H1 (cell line): ENCODE measurements at regions not wholly inside any gene's neighbourhood (a gene's known extent, or its start where the extent isn't known, plus 50 kb on each side); places are given as distances from the start of the nearest gene placed in this dataset.

ENCODE experiments used
- CTCF ChIA-PET: fragments of 300-600 bp; sonication (Branson Sonifier 250); formaldehyde crosslinking; loops from one replicate; lab custom pipeline; 2021; ENCODE audit not compliant: partially characterized antibody; lab: Charles Lee
- POLR2A ChIA-PET: fragments of 300-600 bp; sonication (Branson Sonifier 250); formaldehyde crosslinking; loops from one replicate; lab custom pipeline; 2021; ENCODE audit warnings: inconsistent platforms; ENCODE audit not compliant: partially characterized antibody; lab: Charles Lee
- DNase-seq, 2 experiments: peaks; one replicate each; pipeline versions ENCODE4 v3.0.0 to v3.0.0-alpha.2; 2010 to 2022; ENCODE audit warnings: low spot score in 2 of 2, low read depth in 1 of 2, mixed read lengths in 1 of 2
- FAIRE-seq: peaks from 2 replicates; lab custom pipeline; 2011; peaks lifted over from hg19 to GRCh38; lab: Jason Lieb, UNC
- H2AFZ ChIP-seq: 2 replicates; pipeline ENCODE4 v1.8.1; 2012; ENCODE audit warnings: low read length, inconsistent platforms
- H2AK5ac ChIP-seq: 2 replicates; pipeline ENCODE4 v1.6.1; 2013; ENCODE audit warnings: low read depth, low read length
- H2BK120ac ChIP-seq: replicated peaks from 2 replicates; pipeline ENCODE3; 2013; ENCODE audit warnings: low read depth, low read length, inconsistent platforms
- H2BK12ac ChIP-seq: 2 replicates; pipeline ENCODE4 v1.6.1; 2013; ENCODE audit warnings: low read depth, low read length
- H2BK15ac ChIP-seq: 2 replicates; pipeline ENCODE4 v1.6.1; 2013; ENCODE audit warnings: low read length
- H2BK20ac ChIP-seq: 2 replicates; pipeline ENCODE4 v1.6.1; 2013; ENCODE audit warnings: low read length
- H2BK5ac ChIP-seq: 2 replicates; pipeline ENCODE4 v1.6.1; 2013; ENCODE audit warnings: low read depth, low read length
- H3K14ac ChIP-seq: 2 replicates; pipeline ENCODE4 v1.6.1; 2013; ENCODE audit warnings: inconsistent platforms; ENCODE audit not compliant: insufficient read length
- H3K18ac ChIP-seq: 2 replicates; pipeline ENCODE4 v1.6.1; 2013; ENCODE audit warnings: low read length; ENCODE audit errors: extremely low read depth
- H3K23ac ChIP-seq: 2 replicates; pipeline ENCODE4 v1.6.1; 2013; ENCODE audit warnings: inconsistent platforms; ENCODE audit not compliant: insufficient read length
- H3K23me2 ChIP-seq: 2 replicates; pipeline ENCODE4 v1.6.1; 2013; ENCODE audit warnings: low read depth, low read length
- H3K27ac ChIP-seq: 2 replicates; pipeline ENCODE4 v1.6.1; 2011; ENCODE audit warnings: low read depth, low read length, inconsistent platforms
- H3K27me3 ChIP-seq, 4 experiments: replicated peaks in 1 of 4; 1 replicate in 1 of 4; 2 replicates in 3 of 4; pipeline versions ENCODE4 v1.6.1 to v1.8.1; 2011 to 2013; ENCODE audit warnings: low read length in 3 of 4, mild to moderate bottlenecking in 3 of 4, inconsistent platforms in 2 of 4, mixed read lengths in 2 of 4, moderate library complexity in 1 of 4; ENCODE audit not compliant: control insufficient read depth in 3 of 4, insufficient read depth in 3 of 4; ENCODE audit errors: extremely low read depth in 1 of 4
- H3K36me3 ChIP-seq, 4 experiments: 2 replicates each; pipeline versions ENCODE4 v1.6.1 to v1.8.1; 2011 to 2013; ENCODE audit warnings: mild to moderate bottlenecking in 4 of 4, low read length in 3 of 4, moderate library complexity in 2 of 4, control low read depth in 1 of 4, inconsistent platforms in 1 of 4; ENCODE audit not compliant: insufficient read depth in 4 of 4, control insufficient read depth in 2 of 4
- H3K4ac ChIP-seq: replicated peaks from 2 replicates; pipeline ENCODE3; 2013; ENCODE audit warnings: low read length, low read depth, mixed read lengths, inconsistent platforms; ENCODE audit not compliant: insufficient read length
- H3K4me1 ChIP-seq, 4 experiments: replicated peaks in 1 of 4; 1 replicate in 1 of 4; 2 replicates in 3 of 4; pipeline versions ENCODE4 v1.6.1 to v1.8.1; 2011 to 2013; ENCODE audit warnings: low read length in 3 of 4, inconsistent platforms in 2 of 4, mixed read lengths in 1 of 4; ENCODE audit not compliant: insufficient read depth in 4 of 4, control insufficient read depth in 3 of 4
- H3K4me2 ChIP-seq, 2 experiments: 2 replicates each; pipeline versions ENCODE4 v1.6.1 to v1.8.1; 2011 to 2013; ENCODE audit warnings: low read depth in 2 of 2, low read length in 2 of 2, control low read depth in 1 of 2, inconsistent platforms in 1 of 2, mild to moderate bottlenecking in 1 of 2; ENCODE audit not compliant: insufficient read depth in 1 of 2
- H3K4me3 ChIP-seq, 4 experiments: fragments of 200-600, 300-600 bp in 1 of 4; sonication (generic), shearing (Covaris generic), sonication (Bioruptor Twin) in 1 of 4; 2 replicates each; pipeline versions ENCODE4 v1.5.1 to v1.8.1; 2011 to 2016; ENCODE audit warnings: low read length in 4 of 4, low read depth in 3 of 4, control low read depth in 2 of 4, inconsistent platforms in 2 of 4, mild to moderate bottlenecking in 2 of 4, mixed read lengths in 1 of 4, moderate library complexity in 1 of 4; ENCODE audit not compliant: insufficient read depth in 2 of 4; ENCODE audit errors: extremely low read depth in 1 of 4
- H3K56ac ChIP-seq: replicated peaks from 2 replicates; pipeline ENCODE3; 2013; ENCODE audit warnings: low read depth, mild to moderate bottlenecking, mixed read lengths, low read length, inconsistent platforms; ENCODE audit not compliant: insufficient read length
- H3K79me1 ChIP-seq: 2 replicates; pipeline ENCODE4 v1.6.1; 2013; ENCODE audit warnings: low read depth, low read length, control low read depth
- H3K79me2 ChIP-seq, 2 experiments: 2 replicates each; pipeline versions ENCODE4 v1.6.1 to v1.8.1; 2012 to 2013; ENCODE audit warnings: low read length in 2 of 2, mild to moderate bottlenecking in 2 of 2, inconsistent platforms in 1 of 2; ENCODE audit not compliant: insufficient read depth in 2 of 2, control insufficient read depth in 1 of 2
- H3K9ac ChIP-seq, 4 experiments: replicated peaks in 1 of 4; 1 replicate in 1 of 4; 2 replicates in 3 of 4; pipeline versions ENCODE4 v1.6.1 to v1.8.1; 2011 to 2013; ENCODE audit warnings: low read depth in 3 of 4, low read length in 3 of 4, control low read depth in 2 of 4, mild to moderate bottlenecking in 2 of 4, moderate library complexity in 2 of 4, inconsistent platforms in 1 of 4; ENCODE audit errors: extremely low read depth in 1 of 4
- H3K9me3 ChIP-seq, 2 experiments: 2 replicates each; pipeline versions ENCODE4 v1.6.1 to v1.8.1; 2012 to 2013; ENCODE audit warnings: mild to moderate bottlenecking in 2 of 2, moderate library complexity in 2 of 2, control low read depth in 1 of 2, inconsistent platforms in 1 of 2, low read depth in 1 of 2, low read length in 1 of 2, mixed read lengths in 1 of 2; ENCODE audit not compliant: insufficient read depth in 2 of 2
- H4K20me1 ChIP-seq, 2 experiments: replicated peaks in 1 of 2; 2 replicates each; pipeline versions ENCODE3 to v1.8.1; 2011 to 2013; ENCODE audit warnings: inconsistent platforms in 2 of 2, low read length in 2 of 2, mild to moderate bottlenecking in 1 of 2; ENCODE audit not compliant: insufficient read depth in 2 of 2, control insufficient read depth in 1 of 2
- H4K5ac ChIP-seq: 2 replicates; pipeline ENCODE4 v1.6.1; 2013; ENCODE audit warnings: low read length, low read depth, mixed read lengths, inconsistent platforms; ENCODE audit not compliant: insufficient read length
- H4K8ac ChIP-seq: 2 replicates; pipeline ENCODE4 v1.8.0; 2013; ENCODE audit warnings: mild to moderate bottlenecking, moderate library complexity, low read length, inconsistent platforms; ENCODE audit not compliant: insufficient read depth; ENCODE audit errors: extremely low read depth
- H4K91ac ChIP-seq: replicated peaks from 2 replicates; pipeline ENCODE3; 2013; ENCODE audit warnings: low read length, mixed read lengths, inconsistent platforms; ENCODE audit not compliant: insufficient read length
- CBX5 ChIP-seq: fragments of 300-800, 300-1000 bp; sonication (generic); IDR thresholded peaks from 2 replicates; pipeline ENCODE4 v1.7.1; 2016; ENCODE audit warnings: antibody characterized with exemption, low read length, low read depth
- CHD2 ChIP-seq: IDR thresholded peaks from 2 replicates; pipeline ENCODE4 v1.6.1; 2012; ENCODE audit warnings: low read length, improper control_type of control experiment
- JUN ChIP-seq: IDR thresholded peaks from 2 replicates; pipeline ENCODE4 v1.6.1; 2011; ENCODE audit warnings: low read depth, mild to moderate bottlenecking, improper control_type of control experiment, low read length
- KDM4A ChIP-seq: IDR thresholded peaks from one replicate; pipeline ENCODE4 v1.7.1; 2012; ENCODE audit warnings: low read depth, mild to moderate bottlenecking, moderate library complexity, low read length, inconsistent platforms; ENCODE audit not compliant: severe bottlenecking
- KDM5A ChIP-seq: fragments of 200-600 bp; IDR thresholded peaks from 2 replicates; pipeline ENCODE4 v1.7.1; 2012; ENCODE audit warnings: mild to moderate bottlenecking, low read length, inconsistent platforms, mixed read lengths
- TBP ChIP-seq: IDR thresholded peaks from 2 replicates; pipeline ENCODE4 v1.6.1; 2011; ENCODE audit warnings: low read depth, low read length, improper control_type of control experiment
- WGBS, 2 experiments: shearing (Covaris generic) in 1 of 2; methylation state at CpG; one replicate each; pipeline versions ENCODE4 v1.1.6 to v1.1.7; 2013 to 2015; ENCODE audit warnings: low lambda C conversion rate in 2 of 2, mixed read lengths in 2 of 2, inconsistent platforms in 1 of 2, low coverage in 1 of 2, missing lambda C conversion rate in 1 of 2; ENCODE audit not compliant: insufficient replicate concordance in 2 of 2, insufficient coverage in 1 of 2, insufficient read length in 1 of 2; ENCODE audit errors: extremely low coverage in 1 of 2, missing lambda C conversion rate in 1 of 2; 5-methylcytosine and 5-hydroxymethylcytosine counted together

GRCh38 chr7:15832996-15833395 is 146.5 kb upstream of the MEOX2 start:
- Histone ChIP-seq H3K4me2 (no peak overlapping the region), H2BK120ac (no peak overlapping the region), H4K91ac (no peak overlapping the region), H2AK5ac (no peak overlapping the region), H3K23ac (no peak overlapping the region), H3K9me3 (no peaks in the 10 kb centered on the region), H3K18ac (no peak overlapping the region), H4K5ac (no peak overlapping the region), H3K14ac (no peak overlapping the region), H2BK15ac (no peak overlapping the region), H3K56ac (no peak overlapping the region), H3K36me3 (no peaks in the 10 kb centered on the region), H2AFZ (no peak overlapping the region), H4K8ac (no peak overlapping the region), H3K23me2 (no peaks in the 10 kb centered on the region), H3K79me2 (no peaks in the 10 kb centered on the region), H2BK20ac (no peak overlapping the region), H3K27ac (no peak overlapping the region), H2BK12ac (no peak overlapping the region), H3K9ac (no peak overlapping the region), H4K20me1 (no peaks in the 10 kb centered on the region), H3K4me3 (no peak overlapping the region), H2BK5ac (no peak overlapping the region), H3K4ac (no peak overlapping the region), H3K4me1 (no peaks in the 10 kb centered on the region; a peak in 1 of 7 replicates), H3K79me1 (no peaks in the 10 kb centered on the region), H3K27me3 (no peaks in the 10 kb centered on the region)
- TF ChIP-seq JUN, result no peak
- TF ChIP-seq TBP, result no peak
- TF ChIP-seq KDM5A, result no peak
- no peak for TF ChIP-seq CBX5
- TF ChIP-seq KDM4A, result no peak
- TF ChIP-seq CHD2, result no peak
- ChIA-PET CTCF (interaction anchor here (1.2 kb wide), 1 partner anchor 34 kb away, joined by 3 read pairs; no protein-coding TSS in a partner anchor), POLR2A (no interaction called here)
- 95% methylated on average over 1 of the region's 1 CpG; no CpG with 5 or more reads in 1 of the 2 experiments for WGBS, 2 experiments
- FAIRE-seq, result no peak
- DNase-seq, result no peak
